K562 (cell line): ENCODE measurements at regions not wholly inside any gene's neighbourhood (a gene's known extent, or its start where the extent isn't known, plus 50 kb on each side); places are given as distances from the start of the nearest gene placed in this dataset.

Experiments used
- ATAC-seq: fragments of 200-7000 bp; cut with Tn5 transposase; 3 replicates; pipeline ENCODE4 v1.9.1; 2020; ENCODE audit warnings: moderate library complexity
- BruUV-seq: library from RNA; stranded (reverse); fragments of 400-500 nt; replicated peaks from 2 replicates; lab custom pipeline; 2021; lab: Mats Ljungman, UMichigan
- CTCF ChIA-PET: fragments of 300-600 bp; formaldehyde crosslinking; extraction: SDS; loops from one replicate; lab custom pipeline; 2021; ENCODE audit warnings: low intra/inter-chr PET ratio; lab: Yijun Ruan, JAX
- POLR2A ChIA-PET: fragments of 300-600, 350-650 bp; sonication (Branson Sonifier 250); formaldehyde crosslinking; extraction: SDS; loops from one replicate; lab custom pipeline; 2021; ENCODE audit warnings: antibody characterized with exemption, inconsistent platforms; lab: Yijun Ruan, JAX
- DNase-seq, 4 experiments: peaks; one replicate each; pipeline versions ENCODE4 v3.0.0 to v3.0.0-alpha.2; 2011 to 2018; ENCODE audit warnings: low spot score in 3 of 4, mixed read lengths in 3 of 4; ENCODE audit errors: extremely low read depth in 1 of 4
- FAIRE-seq: peaks from 2 replicates; lab custom pipeline; 2011; peaks lifted over from hg19 to GRCh38; lab: Jason Lieb, UNC
- H2AFZ ChIP-seq: 2 replicates; pipeline ENCODE4 v1.6.0; 2011; ENCODE audit warnings: low read depth, low read length, control low read depth, inconsistent platforms
- H3K27ac ChIP-seq: fragments of 200-600 bp; 3 replicates; pipeline ENCODE4 v1.8.0; 2011; ENCODE audit warnings: low read depth, mild to moderate bottlenecking, control low read depth, inconsistent platforms, low read length, moderate library complexity, mixed read lengths; ENCODE audit errors: extremely low read depth
- H3K27me3 ChIP-seq, 2 experiments: fragments of 300-600 bp in 1 of 2; 2 replicates in 1 of 2; 3 replicates in 1 of 2; pipeline versions ENCODE4 v1.6.0 to v1.8.0; 2011; ENCODE audit warnings: inconsistent platforms in 2 of 2, low read length in 2 of 2, mild to moderate bottlenecking in 1 of 2, mixed read lengths in 1 of 2, moderate library complexity in 1 of 2; ENCODE audit not compliant: control insufficient read depth in 2 of 2, insufficient read depth in 2 of 2
- H3K36me3 ChIP-seq: fragments of 300-600 bp; 3 replicates; pipeline ENCODE4 v1.8.0; 2011; ENCODE audit warnings: mild to moderate bottlenecking, low read length, inconsistent platforms; ENCODE audit not compliant: control insufficient read depth, insufficient read depth
- H3K4me1 ChIP-seq, 2 experiments: fragments of 200-600 bp in 1 of 2; replicated peaks in 1 of 2; 2 replicates in 1 of 2; 3 replicates in 1 of 2; pipeline versions ENCODE4 v1.5.1 to v1.8.0; 2011; ENCODE audit warnings: inconsistent platforms in 2 of 2, low read length in 2 of 2, mild to moderate bottlenecking in 1 of 2, mixed read lengths in 1 of 2, moderate library complexity in 1 of 2; ENCODE audit not compliant: control insufficient read depth in 2 of 2, insufficient read depth in 2 of 2
- H3K4me2 ChIP-seq: 2 replicates; pipeline ENCODE4 v1.6.1; 2011; ENCODE audit warnings: low read length, control low read depth, inconsistent platforms, mixed read lengths; ENCODE audit not compliant: insufficient read depth
- H3K4me3 ChIP-seq: fragments of 200-600 bp; sonication (generic), shearing (Covaris generic); 2 replicates; pipeline ENCODE4 v1.5.1; 2016; ENCODE audit warnings: control low read depth, inconsistent platforms
- H3K79me2 ChIP-seq: fragments of 200-600 bp; 3 replicates; pipeline ENCODE4 v1.8.0; 2011; ENCODE audit warnings: low read length, inconsistent platforms; ENCODE audit not compliant: control insufficient read depth, insufficient read depth
- H3K9ac ChIP-seq, 2 experiments: 2 replicates each; pipeline versions ENCODE4 v1.6.0 to v1.6.1; 2011; ENCODE audit warnings: low read depth in 2 of 2, low read length in 2 of 2, control low read depth in 1 of 2, inconsistent platforms in 1 of 2, mild to moderate bottlenecking in 1 of 2, mixed read lengths in 1 of 2; ENCODE audit not compliant: insufficient read depth in 1 of 2
- H3K9me1 ChIP-seq: one replicate; pipeline ENCODE4 v1.6.0; 2011; ENCODE audit warnings: inconsistent platforms, mild to moderate bottlenecking, low read length, moderate library complexity; ENCODE audit not compliant: control insufficient read depth, insufficient read depth
- H3K9me3 ChIP-seq: replicated peaks from 2 replicates; pipeline ENCODE4 v1.5.1; 2011; ENCODE audit warnings: low read depth, low read length, inconsistent platforms; ENCODE audit not compliant: control insufficient read depth, insufficient read depth
- H4K20me1 ChIP-seq: replicated peaks from 2 replicates; pipeline ENCODE4 v1.6.1; 2011; ENCODE audit warnings: low read length, inconsistent platforms, mixed read lengths; ENCODE audit not compliant: control insufficient read depth, insufficient read depth
- ATF7 ChIP-seq: fragments of 450-650 bp; IDR thresholded peaks from 2 replicates; pipeline ENCODE4 v1.7.1; 2014; ENCODE audit warnings: mild to moderate bottlenecking, moderate library complexity
- BACH1 ChIP-seq: fragments of 200-800 bp; sonication (Bioruptor generic); IDR thresholded peaks from 2 replicates; pipeline ENCODE4 v1.6.1; 2016; ENCODE audit warnings: missing genetic modification characterization, missing compliant biosample characterization
- CREB3L1 ChIP-seq: fragments of 450-650 bp; IDR thresholded peaks from 2 replicates; pipeline ENCODE4 v1.6.1; 2014; ENCODE audit warnings: low read depth, mild to moderate bottlenecking, moderate library complexity, borderline replicate concordance
- HDAC6 ChIP-seq: IDR thresholded peaks from 2 replicates; pipeline ENCODE4 v1.6.1; 2012; ENCODE audit warnings: low read depth, mild to moderate bottlenecking, control low read depth, inconsistent platforms, low read length, moderate library complexity
- MCM7 ChIP-seq, 2 experiments: fragments of 450-650 bp; IDR thresholded peaks; 2 replicates each; pipeline ENCODE4 v1.6.1; 2016 to 2018
- NR1H2 ChIP-seq: sonication (generic); formaldehyde crosslinking; IDR thresholded peaks from 2 replicates; pipeline ENCODE4 v1.4.0; 2020; ENCODE audit warnings: mild to moderate bottlenecking, missing genetic modification reagents
- PHF8 ChIP-seq: fragments of 200-600 bp; sonication (generic); IDR thresholded peaks from 2 replicates; pipeline ENCODE4 v1.6.1; 2012; ENCODE audit warnings: mixed run types, mild to moderate bottlenecking, inconsistent platforms, low read length, moderate library complexity, borderline replicate concordance
- PREB ChIP-seq: sonication (generic); formaldehyde crosslinking; IDR thresholded peaks from 2 replicates; pipeline ENCODE4 v1.8.1; 2023; ENCODE audit warnings: mild to moderate bottlenecking, missing genetic modification reagents
- ZNF707 ChIP-seq: fragments of 250-450 bp; sonication (Bioruptor Pico); conservative IDR thresholded peaks from 2 replicates; pipeline ENCODE4 v1.8.0; 2022; ENCODE audit warnings: inconsistent platforms, mild to moderate bottlenecking, moderate library complexity
- ZNF740 ChIP-seq, 3 experiments: fragments of 200-800 bp in 1 of 3; sonication (Bioruptor generic) in 1 of 3; sonication (generic) in 1 of 3; formaldehyde crosslinking in 1 of 3; IDR thresholded peaks; 2 replicates each; pipeline versions ENCODE4 v1.6.1 to v1.8.0; 2016 to 2022; ENCODE audit warnings: mild to moderate bottlenecking in 2 of 3, missing compliant biosample characterization in 2 of 3, missing genetic modification characterization in 2 of 3, missing genetic modification reagents in 1 of 3
- WGBS: fragments of 100-300 bp; shearing (Covaris generic); methylation state at CpG from one replicate; pipeline ENCODE4 v1.1.6; 2016; ENCODE audit warnings: low coverage, mixed read lengths; ENCODE audit not compliant: insufficient coverage; ENCODE audit errors: missing lambda C conversion rate; 5-methylcytosine and 5-hydroxymethylcytosine counted together
- in situ Hi-C: fragments of 300-500 bp; cut with MboI; formaldehyde crosslinking; loops from 4 replicates; pipeline ENCODE4 v1.15.0; 2018; ENCODE audit warnings: inconsistent platforms, mixed read lengths
- intact Hi-C: fragments of 100-400 bp; cut with micrococcal nuclease; formaldehyde crosslinking; loops from 2 replicates; pipeline ENCODE4 v1.14.2; 2022
- TF ChIP-seq, protein P1 (sequence below): sonication (generic); formaldehyde crosslinking; IDR thresholded peaks from 2 replicates; pipeline ENCODE4 v1.8.0; 2022; ENCODE audit warnings: mild to moderate bottlenecking, missing genetic modification reagents
- TF ChIP-seq, protein P2 (sequence below), 2 experiments: fragments of 150-350 bp in 1 of 2; IDR thresholded peaks; 2 replicates each; pipeline ENCODE4 v1.6.1; 2012 to 2016; ENCODE audit warnings: low read depth in 2 of 2, low read length in 2 of 2, mild to moderate bottlenecking in 1 of 2, moderate library complexity in 1 of 2

- DNase-seq (no peak), ATAC-seq (no peak), FAIRE-seq (no peak)
- CTCF ChIA-PET = no interaction called here
- no TSS peak for BruUV-seq
- POLR2A ChIA-PET = no interaction called here
- intact Hi-C loops = no loop called here
- Histone ChIP-seq H3K27ac (no peak overlapping the region), H3K9me1 (no peaks in the 10 kb centered on the region), H3K79me2 (no peaks in the 10 kb centered on the region), H3K36me3 (no peaks in the 10 kb centered on the region), H3K27me3 (no peaks in the 10 kb centered on the region), H4K20me1 (no peaks in the 10 kb centered on the region; the same call in 1 of the 2 replicates), H2AFZ (no peak overlapping the region), H3K9me3 (no peaks in the 10 kb centered on the region), H3K4me2 (no peak overlapping the region), H3K4me1 (no peaks in the 10 kb centered on the region), H3K9ac (no peak overlapping the region), H3K4me3 (no peak overlapping the region)
- WGBS = 2% methylated on average over 5 of the region's 5 CpGs
- in situ Hi-C loops = loop anchor here (25.0 kb wide), 2 partner anchors 644 to 894 kb away; partner anchors contain the start of gene FUT8
- TF ChIP-seq PREB (CRISPR knock-in tag) (no peak), PHF8 (no peak), MCM7 (IDR thresholded peaks at IDR 0.05) (no peak), HDAC6 (no peak), CREB3L1 (no peak), ZNF740 (CRISPR knock-in tag; IDR thresholded peaks at IDR 0.05) (no peak), ZNF740 (tag; IDR thresholded peaks at IDR 0.05) (no peak), ZNF707 (CRISPR knock-in tag) (no peak), NR1H2 (CRISPR knock-in tag) (no peak), BACH1 (tag) (no peak), ATF7 (no peak)
- TF ChIP-seq, protein P1, sequence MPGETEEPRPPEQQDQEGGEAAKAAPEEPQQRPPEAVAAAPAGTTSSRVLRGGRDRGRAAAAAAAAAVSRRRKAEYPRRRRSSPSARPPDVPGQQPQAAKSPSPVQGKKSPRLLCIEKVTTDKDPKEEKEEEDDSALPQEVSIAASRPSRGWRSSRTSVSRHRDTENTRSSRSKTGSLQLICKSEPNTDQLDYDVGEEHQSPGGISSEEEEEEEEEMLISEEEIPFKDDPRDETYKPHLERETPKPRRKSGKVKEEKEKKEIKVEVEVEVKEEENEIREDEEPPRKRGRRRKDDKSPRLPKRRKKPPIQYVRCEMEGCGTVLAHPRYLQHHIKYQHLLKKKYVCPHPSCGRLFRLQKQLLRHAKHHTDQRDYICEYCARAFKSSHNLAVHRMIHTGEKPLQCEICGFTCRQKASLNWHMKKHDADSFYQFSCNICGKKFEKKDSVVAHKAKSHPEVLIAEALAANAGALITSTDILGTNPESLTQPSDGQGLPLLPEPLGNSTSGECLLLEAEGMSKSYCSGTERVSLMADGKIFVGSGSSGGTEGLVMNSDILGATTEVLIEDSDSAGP (CRISPR knock-in tag) = no peak
- TF ChIP-seq, protein P2, sequence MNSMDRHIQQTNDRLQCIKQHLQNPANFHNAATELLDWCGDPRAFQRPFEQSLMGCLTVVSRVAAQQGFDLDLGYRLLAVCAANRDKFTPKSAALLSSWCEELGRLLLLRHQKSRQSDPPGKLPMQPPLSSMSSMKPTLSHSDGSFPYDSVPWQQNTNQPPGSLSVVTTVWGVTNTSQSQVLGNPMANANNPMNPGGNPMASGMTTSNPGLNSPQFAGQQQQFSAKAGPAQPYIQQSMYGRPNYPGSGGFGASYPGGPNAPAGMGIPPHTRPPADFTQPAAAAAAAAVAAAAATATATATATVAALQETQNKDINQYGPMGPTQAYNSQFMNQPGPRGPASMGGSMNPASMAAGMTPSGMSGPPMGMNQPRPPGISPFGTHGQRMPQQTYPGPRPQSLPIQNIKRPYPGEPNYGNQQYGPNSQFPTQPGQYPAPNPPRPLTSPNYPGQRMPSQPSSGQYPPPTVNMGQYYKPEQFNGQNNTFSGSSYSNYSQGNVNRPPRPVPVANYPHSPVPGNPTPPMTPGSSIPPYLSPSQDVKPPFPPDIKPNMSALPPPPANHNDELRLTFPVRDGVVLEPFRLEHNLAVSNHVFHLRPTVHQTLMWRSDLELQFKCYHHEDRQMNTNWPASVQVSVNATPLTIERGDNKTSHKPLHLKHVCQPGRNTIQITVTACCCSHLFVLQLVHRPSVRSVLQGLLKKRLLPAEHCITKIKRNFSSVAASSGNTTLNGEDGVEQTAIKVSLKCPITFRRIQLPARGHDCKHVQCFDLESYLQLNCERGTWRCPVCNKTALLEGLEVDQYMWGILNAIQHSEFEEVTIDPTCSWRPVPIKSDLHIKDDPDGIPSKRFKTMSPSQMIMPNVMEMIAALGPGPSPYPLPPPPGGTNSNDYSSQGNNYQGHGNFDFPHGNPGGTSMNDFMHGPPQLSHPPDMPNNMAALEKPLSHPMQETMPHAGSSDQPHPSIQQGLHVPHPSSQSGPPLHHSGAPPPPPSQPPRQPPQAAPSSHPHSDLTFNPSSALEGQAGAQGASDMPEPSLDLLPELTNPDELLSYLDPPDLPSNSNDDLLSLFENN (IDR thresholded peaks at IDR 0.05; ENCODE audit: low read depth in 2 of 2, low read length in 2 of 2) = no peak
Measured at GRCh38 chr14:66056268-66056907, 429.8 kb upstream of the CCDC196 start.
